ENCODE measurements at regions not wholly inside any gene's neighbourhood (a gene's known extent, or its start where the extent isn't known, plus 50 kb on each side); places are given as distances from the start of the nearest gene placed in this dataset.

DNA sequence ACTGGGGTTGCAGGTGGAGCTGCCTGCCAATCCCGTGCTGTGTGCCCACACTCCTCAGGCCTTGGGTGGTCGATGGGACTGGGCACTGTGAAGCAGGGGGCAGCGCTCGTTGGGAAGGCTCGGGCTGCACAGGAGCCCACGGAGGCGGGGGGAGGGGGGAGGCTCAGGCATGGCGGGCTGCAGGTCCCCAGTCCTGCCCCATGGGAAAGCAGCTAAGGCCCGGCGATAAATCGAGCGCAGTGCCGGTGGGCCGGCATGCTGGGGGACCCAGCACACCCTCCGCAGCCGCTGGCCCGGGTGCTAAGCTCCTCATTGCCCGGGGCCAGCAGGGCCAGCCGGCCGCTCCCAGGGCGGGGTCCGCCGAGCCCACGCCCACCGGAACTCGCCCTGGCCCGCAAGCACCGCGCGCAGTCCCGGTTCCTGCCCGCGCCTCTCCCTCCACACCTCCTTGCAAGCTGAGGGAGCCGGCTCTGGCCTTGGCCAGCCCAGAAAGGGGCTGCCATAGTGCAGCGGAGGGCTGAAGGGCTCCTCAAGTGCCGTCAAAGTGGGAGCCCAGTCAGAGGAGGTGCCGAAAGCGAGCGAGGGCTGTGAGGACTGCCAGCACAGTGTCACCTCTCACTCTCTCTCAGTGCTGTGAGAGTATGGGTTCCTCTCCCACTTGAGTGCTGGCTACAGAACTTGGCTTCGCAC is 1210.6 kb upstream of the NXPH2 start:
- TF ChIP-seq, protein P1, sequence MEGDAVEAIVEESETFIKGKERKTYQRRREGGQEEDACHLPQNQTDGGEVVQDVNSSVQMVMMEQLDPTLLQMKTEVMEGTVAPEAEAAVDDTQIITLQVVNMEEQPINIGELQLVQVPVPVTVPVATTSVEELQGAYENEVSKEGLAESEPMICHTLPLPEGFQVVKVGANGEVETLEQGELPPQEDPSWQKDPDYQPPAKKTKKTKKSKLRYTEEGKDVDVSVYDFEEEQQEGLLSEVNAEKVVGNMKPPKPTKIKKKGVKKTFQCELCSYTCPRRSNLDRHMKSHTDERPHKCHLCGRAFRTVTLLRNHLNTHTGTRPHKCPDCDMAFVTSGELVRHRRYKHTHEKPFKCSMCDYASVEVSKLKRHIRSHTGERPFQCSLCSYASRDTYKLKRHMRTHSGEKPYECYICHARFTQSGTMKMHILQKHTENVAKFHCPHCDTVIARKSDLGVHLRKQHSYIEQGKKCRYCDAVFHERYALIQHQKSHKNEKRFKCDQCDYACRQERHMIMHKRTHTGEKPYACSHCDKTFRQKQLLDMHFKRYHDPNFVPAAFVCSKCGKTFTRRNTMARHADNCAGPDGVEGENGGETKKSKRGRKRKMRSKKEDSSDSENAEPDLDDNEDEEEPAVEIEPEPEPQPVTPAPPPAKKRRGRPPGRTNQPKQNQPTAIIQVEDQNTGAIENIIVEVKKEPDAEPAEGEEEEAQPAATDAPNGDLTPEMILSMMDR (IDR thresholded peaks at IDR 0.05; ENCODE audit: poor library complexity, severe bottlenecking): no peak
- TF ChIP-seq RAD21 (conservative IDR thresholded peaks at IDR 0.05) (no peak), POLR2AphosphoS5 (IDR thresholded peaks at IDR 0.05) (no peak), EZH2 (IDR thresholded peaks at IDR 0.05; ENCODE audit: borderline replicate concordance, insufficient read depth, low read length, poor library complexity, severe bottlenecking) (no peak)
- TF ChIP-seq, protein P2, sequence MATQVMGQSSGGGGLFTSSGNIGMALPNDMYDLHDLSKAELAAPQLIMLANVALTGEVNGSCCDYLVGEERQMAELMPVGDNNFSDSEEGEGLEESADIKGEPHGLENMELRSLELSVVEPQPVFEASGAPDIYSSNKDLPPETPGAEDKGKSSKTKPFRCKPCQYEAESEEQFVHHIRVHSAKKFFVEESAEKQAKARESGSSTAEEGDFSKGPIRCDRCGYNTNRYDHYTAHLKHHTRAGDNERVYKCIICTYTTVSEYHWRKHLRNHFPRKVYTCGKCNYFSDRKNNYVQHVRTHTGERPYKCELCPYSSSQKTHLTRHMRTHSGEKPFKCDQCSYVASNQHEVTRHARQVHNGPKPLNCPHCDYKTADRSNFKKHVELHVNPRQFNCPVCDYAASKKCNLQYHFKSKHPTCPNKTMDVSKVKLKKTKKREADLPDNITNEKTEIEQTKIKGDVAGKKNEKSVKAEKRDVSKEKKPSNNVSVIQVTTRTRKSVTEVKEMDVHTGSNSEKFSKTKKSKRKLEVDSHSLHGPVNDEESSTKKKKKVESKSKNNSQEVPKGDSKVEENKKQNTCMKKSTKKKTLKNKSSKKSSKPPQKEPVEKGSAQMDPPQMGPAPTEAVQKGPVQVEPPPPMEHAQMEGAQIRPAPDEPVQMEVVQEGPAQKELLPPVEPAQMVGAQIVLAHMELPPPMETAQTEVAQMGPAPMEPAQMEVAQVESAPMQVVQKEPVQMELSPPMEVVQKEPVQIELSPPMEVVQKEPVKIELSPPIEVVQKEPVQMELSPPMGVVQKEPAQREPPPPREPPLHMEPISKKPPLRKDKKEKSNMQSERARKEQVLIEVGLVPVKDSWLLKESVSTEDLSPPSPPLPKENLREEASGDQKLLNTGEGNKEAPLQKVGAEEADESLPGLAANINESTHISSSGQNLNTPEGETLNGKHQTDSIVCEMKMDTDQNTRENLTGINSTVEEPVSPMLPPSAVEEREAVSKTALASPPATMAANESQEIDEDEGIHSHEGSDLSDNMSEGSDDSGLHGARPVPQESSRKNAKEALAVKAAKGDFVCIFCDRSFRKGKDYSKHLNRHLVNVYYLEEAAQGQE (IDR thresholded peaks at IDR 0.05; ENCODE audit: borderline replicate concordance): no peak
